ENCODE measurements at regions not wholly inside any gene's neighbourhood (a gene's known extent, or its start where the extent isn't known, plus 50 kb on each side); places are given as distances from the start of the nearest gene placed in this dataset.

DNA sequence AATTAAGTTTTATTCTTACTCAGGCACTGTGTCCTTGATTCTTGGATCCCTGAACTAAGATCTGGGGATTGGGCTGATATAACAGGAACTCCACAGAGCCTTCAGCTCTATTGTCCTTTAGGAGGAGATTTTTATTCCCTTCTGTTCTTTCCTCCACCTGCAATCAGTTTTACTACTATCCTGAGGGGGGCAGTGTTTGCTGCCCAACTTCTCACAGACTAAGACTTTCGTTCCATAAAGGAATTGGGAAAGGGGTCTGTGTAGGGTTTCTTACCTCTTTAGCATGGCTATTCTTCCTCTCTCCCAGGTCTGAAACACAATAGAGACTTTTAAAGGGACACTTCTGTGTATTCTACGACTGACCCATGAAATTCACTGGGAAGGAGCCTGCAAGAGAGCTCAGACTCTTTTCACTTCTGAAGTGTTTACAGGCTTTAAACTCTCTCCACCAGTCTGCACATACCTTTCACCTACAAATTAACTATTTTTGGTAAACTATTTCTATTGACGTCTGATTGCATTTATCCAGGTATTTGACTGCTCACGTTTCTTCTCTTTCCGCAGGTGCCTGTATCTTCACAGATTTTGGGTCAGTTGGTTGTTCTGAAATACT, 103.3 kb upstream of the DEPDC1 start:
- TF ChIP-seq ZFP3 (CRISPR knock-in tag; IDR thresholded peaks at IDR 0.05) = no peak
- no peak for TF ChIP-seq ARNTL (CRISPR knock-in tag; IDR thresholded peaks at IDR 0.05; ENCODE audit: borderline replicate concordance, low read depth)
- no peak for TF ChIP-seq TOX (CRISPR knock-in tag; IDR thresholded peaks at IDR 0.05; ENCODE audit: borderline replicate concordance)
- no peak for TF ChIP-seq ZFP30 (CRISPR knock-in tag; IDR thresholded peaks at IDR 0.05)
- no peak for TF ChIP-seq GLIS3 (CRISPR knock-in tag; IDR thresholded peaks at IDR 0.05)
- TF ChIP-seq PATZ1 (CRISPR knock-in tag; IDR thresholded peaks at IDR 0.05; ENCODE audit: borderline replicate concordance) = no peak
- no peak for TF ChIP-seq POU6F1 (CRISPR knock-in tag; IDR thresholded peaks at IDR 0.05; ENCODE audit: borderline replicate concordance, low read depth)
- ATAC-seq = no peak

GRCh38 chr1:68608289-68608688, 111.4 kb upstream of the DEPDC1 start:
- ATAC-seq = no peak
- no peak for TF ChIP-seq ZNF8 (CRISPR knock-in tag; IDR thresholded peaks at IDR 0.05)
- no peak for TF ChIP-seq OSR1 (CRISPR knock-in tag; IDR thresholded peaks at IDR 0.05)
- TF ChIP-seq TOX (CRISPR knock-in tag; IDR thresholded peaks at IDR 0.05; ENCODE audit: borderline replicate concordance) = no peak
- TF ChIP-seq RARB (CRISPR knock-in tag; IDR thresholded peaks at IDR 0.05) = no peak
- no peak for TF ChIP-seq TCF4 (CRISPR knock-in tag; IDR thresholded peaks at IDR 0.05; ENCODE audit: borderline replicate concordance)
- TF ChIP-seq CSRNP3 (CRISPR knock-in tag; IDR thresholded peaks at IDR 0.05) = no peak
- TF ChIP-seq ZNF70 (CRISPR knock-in tag; IDR thresholded peaks at IDR 0.05) = no peak
- TF ChIP-seq SNAI2 (CRISPR knock-in tag; IDR thresholded peaks at IDR 0.05) = no peak
- no peak for TF ChIP-seq ARNTL (CRISPR knock-in tag; IDR thresholded peaks at IDR 0.05; ENCODE audit: borderline replicate concordance, low read depth)
- TF ChIP-seq ZFP30 (CRISPR knock-in tag; IDR thresholded peaks at IDR 0.05) = no peak
- no peak for TF ChIP-seq GLIS3 (CRISPR knock-in tag; IDR thresholded peaks at IDR 0.05)
- TF ChIP-seq, protein P1, sequence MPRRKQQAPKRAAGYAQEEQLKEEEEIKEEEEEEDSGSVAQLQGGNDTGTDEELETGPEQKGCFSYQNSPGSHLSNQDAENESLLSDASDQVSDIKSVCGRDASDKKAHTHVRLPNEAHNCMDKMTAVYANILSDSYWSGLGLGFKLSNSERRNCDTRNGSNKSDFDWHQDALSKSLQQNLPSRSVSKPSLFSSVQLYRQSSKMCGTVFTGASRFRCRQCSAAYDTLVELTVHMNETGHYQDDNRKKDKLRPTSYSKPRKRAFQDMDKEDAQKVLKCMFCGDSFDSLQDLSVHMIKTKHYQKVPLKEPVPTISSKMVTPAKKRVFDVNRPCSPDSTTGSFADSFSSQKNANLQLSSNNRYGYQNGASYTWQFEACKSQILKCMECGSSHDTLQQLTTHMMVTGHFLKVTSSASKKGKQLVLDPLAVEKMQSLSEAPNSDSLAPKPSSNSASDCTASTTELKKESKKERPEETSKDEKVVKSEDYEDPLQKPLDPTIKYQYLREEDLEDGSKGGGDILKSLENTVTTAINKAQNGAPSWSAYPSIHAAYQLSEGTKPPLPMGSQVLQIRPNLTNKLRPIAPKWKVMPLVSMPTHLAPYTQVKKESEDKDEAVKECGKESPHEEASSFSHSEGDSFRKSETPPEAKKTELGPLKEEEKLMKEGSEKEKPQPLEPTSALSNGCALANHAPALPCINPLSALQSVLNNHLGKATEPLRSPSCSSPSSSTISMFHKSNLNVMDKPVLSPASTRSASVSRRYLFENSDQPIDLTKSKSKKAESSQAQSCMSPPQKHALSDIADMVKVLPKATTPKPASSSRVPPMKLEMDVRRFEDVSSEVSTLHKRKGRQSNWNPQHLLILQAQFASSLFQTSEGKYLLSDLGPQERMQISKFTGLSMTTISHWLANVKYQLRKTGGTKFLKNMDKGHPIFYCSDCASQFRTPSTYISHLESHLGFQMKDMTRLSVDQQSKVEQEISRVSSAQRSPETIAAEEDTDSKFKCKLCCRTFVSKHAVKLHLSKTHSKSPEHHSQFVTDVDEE (CRISPR knock-in tag; IDR thresholded peaks at IDR 0.05) = no peak
- no peak for TF ChIP-seq POU6F1 (CRISPR knock-in tag; IDR thresholded peaks at IDR 0.05; ENCODE audit: borderline replicate concordance, low read depth)

DNA sequence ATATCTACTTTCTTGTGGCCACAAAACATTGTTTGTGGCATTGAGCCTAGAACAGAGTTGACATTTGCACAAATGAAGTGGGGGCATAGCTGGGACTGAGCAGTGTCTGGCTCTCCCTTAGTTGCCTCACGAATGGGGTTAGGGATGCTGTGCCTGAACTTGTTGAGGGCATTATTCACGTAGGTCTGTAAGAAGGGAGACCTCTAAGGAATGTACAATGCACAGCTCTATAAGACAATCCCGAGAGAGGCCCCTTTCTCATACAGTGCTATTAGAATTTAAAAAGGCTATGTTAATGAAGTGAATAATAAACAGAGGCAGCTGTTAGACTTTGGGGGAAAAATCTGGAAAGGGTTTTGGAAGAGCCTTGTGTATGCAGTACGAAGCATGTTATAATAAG, 118.4 kb upstream of the DEPDC1 start:
- ATAC-seq = no peak
- no peak for TF ChIP-seq PATZ1 (CRISPR knock-in tag; IDR thresholded peaks at IDR 0.05; ENCODE audit: borderline replicate concordance)
- TF ChIP-seq, protein P1 (CRISPR knock-in tag; IDR thresholded peaks at IDR 0.05) = no peak
- TF ChIP-seq ZC3H10 (CRISPR knock-in tag; IDR thresholded peaks at IDR 0.05) = no peak
- no peak for TF ChIP-seq ARNTL (CRISPR knock-in tag; IDR thresholded peaks at IDR 0.05; ENCODE audit: borderline replicate concordance, low read depth)
- no peak for TF ChIP-seq PPARA (CRISPR knock-in tag; IDR thresholded peaks at IDR 0.05; ENCODE audit: borderline replicate concordance)
- TF ChIP-seq GLIS3 (CRISPR knock-in tag; IDR thresholded peaks at IDR 0.05) = no peak
- TF ChIP-seq RARB (CRISPR knock-in tag; IDR thresholded peaks at IDR 0.05) = no peak
